HG03039 (cell line): ENCODE measurements at regions not wholly inside any gene's neighbourhood (a gene's known extent, or its start where the extent isn't known, plus 50 kb on each side); places are given as distances from the start of the nearest gene placed in this dataset.
"Not testable (repeated sequence)": the region's sequence is repeated elsewhere in the genome, so short reads cannot be mapped to it uniquely, and the experiment has no call there.

Experiments
- ATAC-seq: cut with Tn5 transposase; IDR thresholded peaks from one replicate; pipeline ENCODE4 v1.9.1; 2021; ENCODE audit warnings: mild to moderate bottlenecking, moderate library complexity; ENCODE audit not compliant: unreplicated experiment

DNA sequence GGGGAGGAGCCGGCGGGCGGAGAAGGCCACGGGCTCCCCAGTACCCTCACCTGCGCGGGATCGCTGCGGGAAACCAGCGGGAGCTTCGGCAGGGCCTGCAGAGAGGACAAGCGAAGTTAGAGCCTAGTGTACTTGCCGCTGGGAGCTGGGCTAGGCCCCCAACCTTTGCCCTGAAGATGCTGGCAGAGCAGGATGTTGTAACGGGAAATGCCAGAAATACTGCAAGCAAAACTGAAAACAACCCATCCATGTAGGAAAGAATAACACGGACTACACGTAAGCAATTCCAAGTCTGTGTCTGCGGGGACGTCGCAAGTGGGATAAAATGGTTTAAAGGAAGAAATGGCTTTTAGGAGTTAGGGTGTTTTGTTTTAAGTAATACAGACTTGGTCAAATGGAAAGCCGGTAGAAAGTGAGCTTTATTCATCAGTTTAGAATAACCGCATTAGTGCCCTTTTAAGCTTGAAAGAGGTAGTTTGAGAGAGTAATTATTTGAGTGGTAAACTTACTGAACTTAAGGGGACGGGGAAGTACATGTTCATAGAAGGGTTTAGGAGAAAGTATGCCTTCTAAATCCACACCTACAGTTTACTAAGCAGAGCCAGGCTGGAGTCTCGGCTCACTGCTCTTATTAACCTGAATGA lies 121.3 kb upstream of the NIPA1 start:
- ATAC-seq = not testable (repeated sequence)

DNA sequence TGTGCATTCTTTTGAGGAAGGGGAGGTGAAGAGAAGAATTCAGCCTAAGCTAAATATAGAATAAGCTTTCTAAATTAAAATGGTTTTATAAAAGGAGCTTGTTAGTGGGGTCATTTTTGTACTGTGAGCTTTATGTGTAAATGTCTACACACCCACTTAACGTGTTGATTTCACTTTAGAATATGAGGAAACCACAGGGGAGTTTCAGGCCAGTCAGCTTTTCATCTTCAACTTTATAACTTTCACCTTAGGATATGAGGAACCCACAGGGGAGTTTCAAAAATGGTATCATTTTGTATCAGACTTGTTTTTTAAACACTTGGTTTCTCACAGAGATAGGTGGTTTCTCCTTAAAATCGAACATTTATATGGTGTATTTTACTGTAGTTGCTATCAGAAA lies 120.7 kb upstream of the NIPA1 start:
- not testable (repeated sequence) for ATAC-seq

DNA sequence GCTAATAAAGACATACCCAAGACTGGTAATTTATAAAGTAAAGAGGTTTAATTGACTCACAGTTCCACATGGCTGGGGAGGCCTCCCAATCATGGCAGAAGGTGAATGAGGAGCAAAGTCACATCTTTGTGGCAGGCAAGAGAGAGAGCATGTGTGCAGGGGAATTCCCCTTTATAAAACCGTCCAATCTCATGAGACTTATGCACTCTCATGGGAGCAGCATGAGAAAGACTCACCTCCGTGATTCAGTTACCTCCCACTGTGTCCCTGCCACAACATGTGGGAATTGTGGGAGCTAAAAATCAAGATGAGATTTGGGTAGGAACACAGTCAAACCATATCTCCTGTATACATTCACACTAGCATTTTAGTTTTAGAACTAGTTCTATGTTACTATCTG lies 101.7 kb upstream of the NIPA1 start:
- not testable (repeated sequence) for ATAC-seq

DNA sequence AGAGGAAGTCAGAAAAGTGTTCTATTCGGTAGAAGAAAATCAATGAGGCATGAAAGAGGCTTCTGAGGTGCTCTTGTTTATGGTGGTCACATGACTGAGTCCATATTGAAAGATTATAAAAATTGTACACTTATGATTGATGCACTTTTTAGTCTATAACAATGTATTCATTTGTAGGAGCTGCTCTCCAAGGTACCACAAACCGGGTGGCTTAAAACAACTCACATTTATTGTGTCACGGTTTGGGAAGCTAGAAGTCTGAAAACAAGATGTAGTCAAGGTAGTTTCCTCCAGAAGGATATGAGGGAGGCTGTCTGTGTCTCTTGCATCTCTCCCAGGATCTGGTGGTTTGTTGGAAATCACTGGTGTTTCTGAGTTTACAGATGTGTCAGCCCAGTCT lies 86.6 kb upstream of the NIPA1 start:
- ATAC-seq = not testable (repeated sequence)

DNA sequence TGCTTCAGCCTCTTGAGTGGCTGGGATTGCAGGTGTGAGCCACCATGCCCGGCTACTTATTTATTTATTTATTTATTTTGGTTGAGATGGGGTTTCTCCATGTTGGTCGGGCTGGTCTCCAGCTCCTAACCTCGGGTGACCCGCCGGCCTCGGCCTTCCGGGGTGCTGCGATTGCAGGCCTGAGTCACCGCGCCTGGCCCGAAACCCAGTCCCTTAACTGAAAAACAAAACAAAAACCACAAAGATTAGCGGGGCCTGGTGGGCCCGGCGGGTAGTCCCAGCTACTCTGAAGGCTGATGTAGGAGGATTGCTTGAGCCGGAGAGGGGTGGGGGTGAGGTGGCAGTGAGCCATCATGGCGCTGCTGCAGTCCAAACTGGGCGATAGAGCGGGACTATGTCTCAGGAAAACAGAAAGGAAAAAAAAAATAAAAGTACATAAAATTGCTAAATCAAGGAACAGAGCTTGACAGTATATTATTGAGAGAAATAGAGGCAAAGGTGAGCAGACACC lies 75.6 kb upstream of the NIPA1 start:
- not testable (repeated sequence) for ATAC-seq

DNA sequence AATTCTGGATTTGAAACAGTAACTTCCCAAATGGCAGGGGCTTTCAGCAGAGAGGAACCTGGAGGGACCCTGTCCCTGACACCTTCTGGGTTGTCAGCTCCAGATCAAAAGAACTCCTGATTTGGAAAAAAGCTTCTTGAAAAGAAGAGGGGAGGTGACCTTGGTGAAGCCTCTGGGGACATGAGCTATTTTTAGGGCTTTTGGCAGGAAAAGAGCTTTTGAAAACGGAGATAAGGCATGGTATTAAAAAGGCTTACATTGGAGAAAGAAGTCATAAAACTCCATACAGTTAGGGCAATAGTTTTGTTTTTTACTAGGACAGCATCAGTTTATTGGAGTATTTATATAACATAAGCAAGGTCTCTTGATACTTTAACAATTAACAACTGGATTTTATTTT lies 72.5 kb upstream of the NIPA1 start:
- ATAC-seq = not testable (repeated sequence)

DNA sequence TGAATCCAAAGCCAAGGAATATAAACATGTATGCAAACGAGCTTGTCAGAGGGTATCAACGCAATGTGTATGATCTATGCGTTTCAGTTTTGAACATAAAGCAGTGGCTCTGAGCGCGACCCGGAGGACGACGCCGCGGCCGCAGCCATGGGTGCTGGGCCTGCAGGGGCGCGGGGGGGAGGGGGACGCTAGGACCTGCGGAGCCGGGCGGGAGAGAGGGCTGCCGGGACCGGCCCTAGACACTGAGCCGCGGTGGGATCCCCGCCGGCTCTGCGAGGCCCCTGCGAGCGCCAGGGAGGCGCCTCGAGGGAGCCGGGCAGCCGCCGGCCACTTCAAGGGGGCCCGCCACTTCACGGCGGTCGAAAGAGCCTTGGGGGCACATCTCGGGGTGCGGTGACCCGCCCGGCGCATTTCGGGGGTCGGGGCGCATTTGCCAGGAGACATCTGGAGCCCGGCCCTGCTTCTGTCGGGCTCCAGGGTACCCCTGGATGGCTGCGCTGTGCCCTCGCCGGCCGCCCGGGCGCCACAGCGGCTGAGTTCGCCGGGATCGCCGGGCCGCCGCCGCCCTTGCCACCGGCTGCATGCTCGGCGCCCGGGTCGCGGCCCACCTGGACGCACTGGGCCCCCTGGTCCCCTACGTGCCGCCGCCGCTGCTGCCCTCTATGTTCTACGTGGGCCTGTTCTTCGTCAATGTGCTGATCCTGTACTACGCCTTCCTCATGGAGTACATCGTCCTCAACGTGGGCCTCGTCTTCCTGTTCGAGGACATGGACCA lies 71.9 kb upstream of the NIPA1 start:
- not testable (repeated sequence) for ATAC-seq

DNA sequence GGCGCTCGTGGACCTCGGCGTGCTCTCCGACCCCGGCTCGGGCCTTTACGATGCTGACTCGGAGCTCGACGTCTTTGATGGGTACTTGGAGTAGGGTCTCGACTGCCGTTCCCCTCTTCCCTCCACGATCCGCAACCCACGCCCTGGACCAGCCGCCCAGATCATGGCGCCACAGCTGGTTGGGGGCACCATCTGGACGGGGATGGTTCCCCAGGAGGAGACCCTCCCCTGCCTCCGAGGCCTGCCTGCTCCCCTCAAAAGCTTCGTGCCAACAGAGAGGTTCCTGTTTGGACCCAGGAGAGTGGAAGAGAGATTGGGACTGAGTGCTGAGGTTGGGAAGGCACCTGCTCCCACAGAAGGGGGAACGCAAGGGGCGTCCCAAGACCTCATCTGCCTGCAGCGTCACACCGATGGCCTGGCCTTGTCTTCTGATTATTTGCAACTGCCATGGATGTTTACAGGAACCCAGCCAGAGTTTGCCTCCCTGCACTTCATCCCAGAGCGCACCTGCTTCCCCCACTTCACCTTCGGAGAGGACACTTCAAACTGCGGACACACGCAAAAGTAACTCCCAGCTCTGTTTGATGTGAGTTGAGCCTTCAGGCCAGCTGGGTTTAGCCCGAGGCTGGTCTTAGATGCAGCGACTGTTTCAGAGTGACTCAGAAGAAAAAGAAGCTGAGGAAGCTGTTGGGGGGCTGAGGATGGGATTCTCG lies 71.2 kb upstream of the NIPA1 start:
- ATAC-seq = not testable (repeated sequence)

DNA sequence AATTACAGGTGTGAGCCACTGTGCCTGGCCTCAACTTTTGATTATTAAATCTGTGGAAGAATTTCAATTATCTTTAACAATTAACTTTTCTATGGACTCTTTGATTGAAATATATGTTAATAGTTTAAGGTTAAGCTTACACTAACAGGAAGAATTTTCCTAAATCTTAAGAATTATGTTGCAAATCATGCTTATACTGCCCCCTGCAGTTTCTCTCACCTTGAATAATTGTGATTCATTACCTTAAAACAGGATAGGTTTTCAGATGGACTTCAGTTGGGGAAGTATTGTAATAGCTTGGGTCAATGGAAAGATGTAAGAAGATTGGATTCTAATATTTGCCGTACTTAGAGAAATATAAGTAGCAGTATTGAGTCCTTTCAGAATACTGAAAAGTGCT lies 66.5 kb upstream of the NIPA1 start:
- ATAC-seq = not testable (repeated sequence)

DNA sequence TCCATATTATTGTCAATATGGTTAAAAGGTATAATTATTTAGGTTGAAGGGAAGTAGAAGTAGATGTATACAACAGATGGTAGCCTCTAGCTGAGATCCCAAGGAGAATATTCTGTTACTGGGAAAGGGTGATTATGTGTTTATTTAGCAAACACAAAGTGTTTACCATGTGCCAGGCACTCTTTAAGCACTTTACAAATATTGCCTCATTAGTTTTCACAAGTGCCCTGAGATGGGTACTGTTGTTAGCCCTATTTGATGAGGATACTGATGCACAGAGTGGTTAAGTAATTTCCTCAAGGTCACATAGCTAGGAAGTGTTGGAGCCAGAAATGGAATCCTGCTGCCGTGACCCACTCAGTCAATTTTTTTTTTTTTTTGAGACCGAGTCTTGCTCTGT lies 60.3 kb upstream of the NIPA1 start:
- ATAC-seq = not testable (repeated sequence)

DNA sequence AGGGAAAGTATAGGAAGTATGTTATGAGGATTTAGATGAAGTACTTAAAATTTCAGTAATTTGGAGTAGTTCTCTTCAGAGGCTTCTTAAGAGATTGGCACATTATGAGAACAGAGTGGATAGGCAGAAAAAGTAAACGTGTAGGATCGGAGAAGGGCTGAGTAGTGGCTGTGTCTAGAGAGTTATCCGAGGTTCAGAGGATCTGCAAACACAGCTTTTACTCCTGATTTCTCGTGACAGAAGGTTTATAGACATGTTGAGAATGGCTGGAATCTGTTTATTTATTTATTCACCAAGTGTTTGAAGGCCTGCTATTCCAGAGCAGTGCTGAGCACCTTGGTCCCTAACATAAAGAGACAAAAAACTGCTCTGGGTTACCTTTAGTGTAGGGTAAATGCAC lies 51.4 kb upstream of the NIPA1 start:
- not testable (repeated sequence) for ATAC-seq

DNA sequence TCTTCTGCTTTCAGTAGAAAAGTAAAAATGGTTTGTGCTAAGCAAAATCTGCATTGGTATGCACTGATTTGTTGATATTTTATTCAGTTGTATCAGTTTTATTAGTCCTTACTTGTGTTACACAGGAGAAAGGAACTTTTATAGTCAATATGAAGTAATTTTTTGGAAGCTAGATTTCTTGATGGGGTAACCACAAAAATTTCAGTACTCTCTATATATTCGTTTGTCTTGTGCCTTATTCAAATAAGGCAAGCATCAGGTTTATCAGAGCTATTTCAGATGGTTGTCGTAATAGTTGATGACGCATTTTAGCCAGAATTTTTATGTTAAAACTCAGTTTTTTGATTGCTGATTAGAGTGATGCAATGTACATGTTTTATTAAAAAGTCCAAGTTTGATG lies 50.7 kb upstream of the NIPA1 start:
- ATAC-seq = no peak

DNA sequence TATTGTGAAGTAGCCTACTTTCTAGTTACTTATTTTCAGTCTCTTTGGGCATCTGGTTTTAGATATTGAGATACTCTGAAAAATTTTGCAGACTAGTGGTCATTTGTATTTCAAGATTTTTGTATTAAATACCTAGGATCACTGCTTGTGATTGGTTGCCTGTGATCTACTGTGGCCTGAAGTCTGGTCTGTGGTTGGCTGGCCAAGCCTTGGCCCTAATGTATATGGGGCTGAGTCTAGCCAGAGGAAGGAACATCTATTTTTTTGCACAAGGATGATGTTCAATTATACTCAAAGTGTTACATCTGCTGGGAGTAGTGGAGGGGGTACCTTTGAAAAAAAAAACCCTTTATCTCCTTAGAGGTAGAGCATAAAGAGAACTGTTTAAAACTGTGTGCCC lies 50.2 kb upstream of the NIPA1 start:
- not testable (repeated sequence) for ATAC-seq
